ENCODE measurements at regions not wholly inside any gene's neighbourhood (a gene's known extent, or its start where the extent isn't known, plus 50 kb on each side); places are given as distances from the start of the nearest gene placed in this dataset.
"Not testable (repeated sequence)": the region's sequence is repeated elsewhere in the genome, so short reads cannot be mapped to it uniquely, and the experiment has no call there.

GRCh38 chr16:26826500-26826899 is 240.2 kb upstream of the C16orf82 start:
- Histone ChIP-seq H3K9me3 (ENCODE audit: control insufficient read depth in 1 of 2, insufficient read depth in 1 of 2, low read length in 2 of 2) (no peaks in the 10 kb centered on the region), H3K4me1 (ENCODE audit: insufficient read depth, low read length) (no peaks in the 10 kb centered on the region), H3K36me3 (ENCODE audit: insufficient read depth, low read length) (no peaks in the 10 kb centered on the region), H3K27me3 (ENCODE audit: control insufficient read depth in 1 of 2, insufficient read depth in 2 of 2, low read length in 2 of 2) (peaks cover 2 to 12% of the 10 kb centered on the region in 2 experiments), H3K4me3 (ENCODE audit: low read length) (no peak overlapping the region), H3K27ac (ENCODE audit: low read depth in 1 of 2, low read length in 2 of 2) (no peak overlapping the region)
- POLR2A ChIA-PET = no interaction called here
- DNase-seq (no peak), ATAC-seq (ENCODE audit: poor library complexity) (no peak)
- no peak overlapping the region for H3K4me3 Mint-ChIP-seq
- H3K27me3 Mint-ChIP-seq = peaks cover 34% of the 10 kb centered on the region
- no peaks in the 10 kb centered on the region for H3K9me3 Mint-ChIP-seq
- CTCF ChIA-PET = no interaction called here
- no peaks in the 10 kb centered on the region for H3K36me3 Mint-ChIP-seq (ENCODE audit: low read depth)
- TF ChIP-seq, protein P1, sequence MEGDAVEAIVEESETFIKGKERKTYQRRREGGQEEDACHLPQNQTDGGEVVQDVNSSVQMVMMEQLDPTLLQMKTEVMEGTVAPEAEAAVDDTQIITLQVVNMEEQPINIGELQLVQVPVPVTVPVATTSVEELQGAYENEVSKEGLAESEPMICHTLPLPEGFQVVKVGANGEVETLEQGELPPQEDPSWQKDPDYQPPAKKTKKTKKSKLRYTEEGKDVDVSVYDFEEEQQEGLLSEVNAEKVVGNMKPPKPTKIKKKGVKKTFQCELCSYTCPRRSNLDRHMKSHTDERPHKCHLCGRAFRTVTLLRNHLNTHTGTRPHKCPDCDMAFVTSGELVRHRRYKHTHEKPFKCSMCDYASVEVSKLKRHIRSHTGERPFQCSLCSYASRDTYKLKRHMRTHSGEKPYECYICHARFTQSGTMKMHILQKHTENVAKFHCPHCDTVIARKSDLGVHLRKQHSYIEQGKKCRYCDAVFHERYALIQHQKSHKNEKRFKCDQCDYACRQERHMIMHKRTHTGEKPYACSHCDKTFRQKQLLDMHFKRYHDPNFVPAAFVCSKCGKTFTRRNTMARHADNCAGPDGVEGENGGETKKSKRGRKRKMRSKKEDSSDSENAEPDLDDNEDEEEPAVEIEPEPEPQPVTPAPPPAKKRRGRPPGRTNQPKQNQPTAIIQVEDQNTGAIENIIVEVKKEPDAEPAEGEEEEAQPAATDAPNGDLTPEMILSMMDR (IDR thresholded peaks at IDR 0.05) = no peak
- no peak overlapping the region for H3K27ac Mint-ChIP-seq
- no peaks in the 10 kb centered on the region for H3K4me1 Mint-ChIP-seq (ENCODE audit: low read depth)
- intact Hi-C loops (cut with DNase I, micrococcal nuclease) = no loop called here

DNA sequence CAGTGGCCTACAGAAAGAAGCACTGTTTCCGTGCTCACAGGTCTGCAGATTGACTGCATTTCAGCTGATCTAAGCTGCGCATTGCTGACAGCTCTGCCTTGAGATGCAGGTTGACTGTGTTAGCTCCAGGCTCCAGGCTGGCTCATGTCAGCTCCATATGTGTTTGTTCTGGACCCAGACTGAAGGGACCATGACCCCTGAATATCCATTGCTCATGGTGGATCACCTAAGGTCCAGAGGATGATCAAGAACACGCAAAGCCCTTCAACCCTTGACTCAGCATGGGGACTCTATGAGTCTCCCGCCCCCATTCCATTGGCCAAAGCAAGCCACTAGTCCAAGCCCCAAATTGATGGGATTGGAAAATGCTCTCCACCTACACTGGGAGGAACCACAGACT is 239.3 kb upstream of the C16orf82 start:
- ATAC-seq (ENCODE audit: poor library complexity) = no peak

GRCh38 chr16:26830428-26831127 is 236.1 kb upstream of the C16orf82 start:
- no peak overlapping the region for H3K4me3 ChIP-seq (ENCODE audit: low read length)
- DNase-seq = no peak
- no peaks in the 10 kb centered on the region for H3K36me3 Mint-ChIP-seq (ENCODE audit: low read depth)
- no peak for ATAC-seq (ENCODE audit: poor library complexity)
- H3K4me3 Mint-ChIP-seq = no peak overlapping the region
- H3K27me3 ChIP-seq (ENCODE audit: control insufficient read depth in 1 of 2, insufficient read depth in 2 of 2, low read length in 2 of 2) = peaks cover 5 to 12% of the 10 kb centered on the region in 2 experiments
- no peaks in the 10 kb centered on the region for H3K4me1 ChIP-seq (ENCODE audit: insufficient read depth, low read length)
- no peaks in the 10 kb centered on the region for H3K9me3 Mint-ChIP-seq
- intact Hi-C loops (cut with DNase I, micrococcal nuclease) = no loop called here
- TF ChIP-seq, protein P1 (IDR thresholded peaks at IDR 0.05) = no peak
- peaks cover 29% of the 10 kb centered on the region for H3K27me3 Mint-ChIP-seq
- no peak overlapping the region for H3K27ac ChIP-seq (ENCODE audit: low read depth in 1 of 2, low read length in 2 of 2)
- no peaks in the 10 kb centered on the region for H3K36me3 ChIP-seq (ENCODE audit: insufficient read depth, low read length)
- H3K27ac Mint-ChIP-seq = no peak overlapping the region
- ChIA-PET CTCF (no interaction called here), POLR2A (no interaction called here)
- no peaks in the 10 kb centered on the region for H3K4me1 Mint-ChIP-seq (ENCODE audit: low read depth)
- no peaks in the 10 kb centered on the region for H3K9me3 ChIP-seq (ENCODE audit: control insufficient read depth in 1 of 2, insufficient read depth in 1 of 2, low read length in 2 of 2)

More for the DNA sequence above, 239.3 kb upstream of the C16orf82 start:
- Mint-ChIP-seq H3K27ac (no peak overlapping the region), H3K4me3 (no peak overlapping the region), H3K36me3 (ENCODE audit: low read depth) (no peaks in the 10 kb centered on the region), H3K4me1 (ENCODE audit: low read depth) (no peaks in the 10 kb centered on the region), H3K27me3 (peaks cover 34% of the 10 kb centered on the region), H3K9me3 (no peaks in the 10 kb centered on the region)
- intact Hi-C loops (cut with DNase I, micrococcal nuclease) = no loop called here
- H3K27ac ChIP-seq (ENCODE audit: low read depth in 1 of 2, low read length in 2 of 2) = no peak overlapping the region
- no peaks in the 10 kb centered on the region for H3K4me1 ChIP-seq (ENCODE audit: insufficient read depth, low read length)
- no peaks in the 10 kb centered on the region for H3K9me3 ChIP-seq (ENCODE audit: control insufficient read depth in 1 of 2, insufficient read depth in 1 of 2, low read length in 2 of 2)
- peaks cover 5 to 12% of the 10 kb centered on the region in 2 experiments for H3K27me3 ChIP-seq (ENCODE audit: control insufficient read depth in 1 of 2, insufficient read depth in 2 of 2, low read length in 2 of 2)
- TF ChIP-seq, protein P1 (IDR thresholded peaks at IDR 0.05) = no peak
- H3K36me3 ChIP-seq (ENCODE audit: insufficient read depth, low read length) = no peaks in the 10 kb centered on the region
- no peak for DNase-seq
- POLR2A ChIA-PET = no interaction called here
- H3K4me3 ChIP-seq (ENCODE audit: low read length) = no peak overlapping the region
- CTCF ChIA-PET = no interaction called here

DNA sequence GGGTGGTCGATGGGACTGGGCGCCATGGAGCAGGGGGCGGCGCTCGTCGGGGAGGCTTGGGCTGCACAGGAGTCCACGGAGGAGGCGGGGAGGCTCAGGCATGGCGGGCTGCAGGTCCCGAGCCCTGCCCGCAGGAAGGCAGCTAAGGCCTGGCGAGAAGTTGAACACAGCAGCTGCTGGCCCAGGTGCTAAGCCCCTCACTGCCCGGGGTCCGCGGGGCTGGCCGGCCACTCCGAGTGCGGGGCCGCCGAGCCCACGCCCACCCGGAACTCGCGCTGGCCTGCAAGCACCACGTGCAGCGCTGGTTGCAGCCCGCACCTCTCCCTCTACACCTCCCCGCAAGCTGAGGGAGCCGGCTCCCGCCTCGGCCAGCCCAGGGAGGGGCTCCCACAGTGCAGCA is 230.6 kb upstream of the C16orf82 start:
- H3K36me3 Mint-ChIP-seq (ENCODE audit: low read depth); ATAC-seq (ENCODE audit: poor library complexity); H3K9me3 ChIP-seq (ENCODE audit: control insufficient read depth in 1 of 2, insufficient read depth in 1 of 2, low read length in 2 of 2); H3K4me1 Mint-ChIP-seq (ENCODE audit: low read depth); H3K27me3 Mint-ChIP-seq; intact Hi-C loops (cut with DNase I, micrococcal nuclease); CTCF ChIA-PET; H3K4me3 ChIP-seq (ENCODE audit: low read length); H3K27ac ChIP-seq (ENCODE audit: low read depth in 1 of 2, low read length in 2 of 2); DNase-seq; POLR2A ChIA-PET; H3K27ac Mint-ChIP-seq; H3K36me3 ChIP-seq (ENCODE audit: insufficient read depth, low read length); H3K4me1 ChIP-seq (ENCODE audit: insufficient read depth, low read length); H3K4me3 Mint-ChIP-seq; H3K9me3 Mint-ChIP-seq; H3K27me3 ChIP-seq (ENCODE audit: control insufficient read depth in 1 of 2, insufficient read depth in 2 of 2, low read length in 2 of 2): not testable (repeated sequence)
